Inflammatory macrophage treated with lipopolysaccharide for 1 hour (primary cell): ENCODE measurements at regions not wholly inside any gene's neighbourhood (a gene's known extent, or its start where the extent isn't known, plus 50 kb on each side); places are given as distances from the start of the nearest gene placed in this dataset.

Experiments
- DNase-seq, 2 donors: peaks; one replicate each; pipeline ENCODE4 v3.0.0-alpha.2; 2020 to 2022

GRCh38 chr3:31008994-31009393 is 114.5 kb upstream of the GADL1 start:
- DNase-seq: no peak

- DNase-seq: no peak
Observed at GRCh38 chr3:31009881-31010280, 115.4 kb upstream of the GADL1 start.

- DNase-seq: peak; percentile 5 to 13
Observed at GRCh38 chr3:31010491-31010890, 116.0 kb upstream of the GADL1 start.

GRCh38 chr3:31011380-31011779 is 116.9 kb upstream of the GADL1 start:
- DNase-seq: no peak

- no peak for DNase-seq
Observed at GRCh38 chr3:31013090-31013489, 118.6 kb upstream of the GADL1 start.

- no peak for DNase-seq
Observed at GRCh38 chr3:31013843-31014242, 119.4 kb upstream of the GADL1 start.

- no peak for DNase-seq
Observed at GRCh38 chr3:31014317-31015040, 120.0 kb upstream of the GADL1 start.

- DNase-seq: no peak
Observed at GRCh38 chr3:31016196-31016595, 121.7 kb upstream of the GADL1 start.

- no peak for DNase-seq
Observed at GRCh38 chr3:31022716-31023115, 128.3 kb upstream of the GADL1 start.

GRCh38 chr3:31025541-31025940 is 131.1 kb upstream of the GADL1 start:
- DNase-seq: peak; percentile 20 to 24

GRCh38 chr3:31027191-31027761 is 132.8 kb upstream of the GADL1 start:
- no peak for DNase-seq

GRCh38 chr3:31027914-31028313 is 133.5 kb upstream of the GADL1 start:
- DNase-seq: no peak

GRCh38 chr3:31028766-31029165 is 134.3 kb upstream of the GADL1 start:
- no peak for DNase-seq

- DNase-seq: no peak
Observed at GRCh38 chr3:31029706-31030105, 135.2 kb upstream of the GADL1 start.

GRCh38 chr3:31035681-31036080 is 141.2 kb upstream of the GADL1 start:
- DNase-seq: no peak

- no peak for DNase-seq
Observed at GRCh38 chr3:31038086-31038739, 143.8 kb upstream of the GADL1 start.

GRCh38 chr3:31039145-31039544 is 144.7 kb upstream of the GADL1 start:
- DNase-seq: no peak

GRCh38 chr3:31041161-31041978 is 146.9 kb upstream of the GADL1 start:
- no peak for DNase-seq

GRCh38 chr3:31043184-31043819 is 148.8 kb upstream of the GADL1 start:
- DNase-seq: peak in 1 of 2 donors; percentile 7

GRCh38 chr3:31047673-31048072 is 153.2 kb upstream of the GADL1 start:
- DNase-seq: no peak

- no peak for DNase-seq
Observed at GRCh38 chr3:31048143-31048542, 153.7 kb upstream of the GADL1 start.

- DNase-seq: no peak
Observed at GRCh38 chr3:31050296-31050695, 155.8 kb upstream of the GADL1 start.

GRCh38 chr3:31051226-31051625 is 156.8 kb upstream of the GADL1 start:
- DNase-seq: no peak
